Prostate gland (tissue), 2 donors: ENCODE measurements at regions not wholly inside any gene's neighbourhood (a gene's known extent, or its start where the extent isn't known, plus 50 kb on each side); places are given as distances from the start of the nearest gene placed in this dataset.

Experiments
- POLR2AphosphoS5 ChIP-seq: sonication (generic); formaldehyde crosslinking; IDR thresholded peaks from one replicate; pipeline ENCODE4 v1.6.1; 2017; ENCODE audit warnings: antibody characterized with exemption
- TF ChIP-seq, protein P1 (sequence below), 4 experiments: fragments of 200-600 bp in 2 of 4; fragments of 450-650 bp in 2 of 4; sonication (generic) in 2 of 4; IDR thresholded peaks; 1 replicate in 3 of 4; 2 replicates in 1 of 4; pipeline ENCODE4 v1.5.1; 2016 to 2019; ENCODE audit warnings: antibody characterized with exemption in 4 of 4, mild to moderate bottlenecking in 2 of 4, moderate library complexity in 2 of 4

DNA sequence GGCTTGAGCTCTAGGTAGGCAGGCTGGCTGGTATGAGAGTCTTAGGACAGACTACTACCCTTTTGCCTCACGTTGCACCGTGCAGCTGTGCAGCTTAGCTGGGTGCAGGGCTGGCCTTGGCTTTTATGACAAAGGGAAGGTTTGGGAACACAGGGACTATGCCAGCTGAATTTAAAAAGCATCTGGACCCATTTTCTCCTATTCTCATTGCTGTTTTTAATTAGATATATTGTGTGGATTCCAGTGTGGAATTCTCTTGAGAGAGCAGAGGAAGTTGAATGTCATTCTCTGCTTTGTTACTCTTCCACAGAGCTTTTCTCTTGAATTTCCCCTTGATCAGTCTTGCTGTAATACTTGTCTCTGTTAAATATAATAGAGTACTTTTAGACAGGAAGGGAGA, 192.7 kb downstream of the ZNF330 start:
- TF ChIP-seq, protein P1, sequence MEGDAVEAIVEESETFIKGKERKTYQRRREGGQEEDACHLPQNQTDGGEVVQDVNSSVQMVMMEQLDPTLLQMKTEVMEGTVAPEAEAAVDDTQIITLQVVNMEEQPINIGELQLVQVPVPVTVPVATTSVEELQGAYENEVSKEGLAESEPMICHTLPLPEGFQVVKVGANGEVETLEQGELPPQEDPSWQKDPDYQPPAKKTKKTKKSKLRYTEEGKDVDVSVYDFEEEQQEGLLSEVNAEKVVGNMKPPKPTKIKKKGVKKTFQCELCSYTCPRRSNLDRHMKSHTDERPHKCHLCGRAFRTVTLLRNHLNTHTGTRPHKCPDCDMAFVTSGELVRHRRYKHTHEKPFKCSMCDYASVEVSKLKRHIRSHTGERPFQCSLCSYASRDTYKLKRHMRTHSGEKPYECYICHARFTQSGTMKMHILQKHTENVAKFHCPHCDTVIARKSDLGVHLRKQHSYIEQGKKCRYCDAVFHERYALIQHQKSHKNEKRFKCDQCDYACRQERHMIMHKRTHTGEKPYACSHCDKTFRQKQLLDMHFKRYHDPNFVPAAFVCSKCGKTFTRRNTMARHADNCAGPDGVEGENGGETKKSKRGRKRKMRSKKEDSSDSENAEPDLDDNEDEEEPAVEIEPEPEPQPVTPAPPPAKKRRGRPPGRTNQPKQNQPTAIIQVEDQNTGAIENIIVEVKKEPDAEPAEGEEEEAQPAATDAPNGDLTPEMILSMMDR (IDR thresholded peaks at IDR 0.05): no peak
- TF ChIP-seq POLR2AphosphoS5: no peak
